ENCODE measurements at regions not wholly inside any gene's neighbourhood (a gene's known extent, or its start where the extent isn't known, plus 50 kb on each side); places are given as distances from the start of the nearest gene placed in this dataset.

DNA sequence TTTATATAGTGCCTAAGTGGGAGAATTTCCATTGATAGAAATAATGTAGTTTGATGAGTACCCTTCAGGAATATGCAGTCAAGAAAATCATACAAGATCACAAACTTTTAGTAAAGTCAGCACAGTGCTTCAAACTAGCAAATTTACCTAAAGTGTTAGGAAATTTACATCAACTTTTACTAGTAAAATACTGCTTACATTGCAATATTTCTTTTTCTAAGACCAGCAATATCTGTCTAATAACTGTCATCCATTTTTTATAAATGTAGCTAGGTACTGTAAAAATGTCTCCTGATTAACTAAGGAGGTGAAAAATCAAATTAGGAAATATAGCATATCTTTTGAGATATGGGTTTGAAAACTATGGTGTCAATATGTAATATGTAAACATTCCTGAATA is 405.4 kb downstream of the MDFIC start:
- TF ChIP-seq E2F1 (CRISPR knock-in tag; IDR thresholded peaks at IDR 0.05) (no peak), ZNF778 (CRISPR knock-in tag; IDR thresholded peaks at IDR 0.05) (no peak), UBTF (IDR thresholded peaks at IDR 0.05; ENCODE audit: borderline replicate concordance in 1 of 2, low read depth in 2 of 2, low read length in 2 of 2) (no peak), THRA (IDR thresholded peaks at IDR 0.05) (no peak), ARNT (IDR thresholded peaks at IDR 0.05) (no peak)
